HepG2 (cell line): ENCODE measurements at regions not wholly inside any gene's neighbourhood (a gene's known extent, or its start where the extent isn't known, plus 50 kb on each side); places are given as distances from the start of the nearest gene placed in this dataset.

Experiments
- CAMTA2 ChIP-seq: sonication (generic); formaldehyde crosslinking; IDR thresholded peaks from 2 replicates; pipeline ENCODE4 v1.4.0; 2020; ENCODE audit warnings: mild to moderate bottlenecking, missing genetic modification reagents, borderline replicate concordance
- FOXJ3 ChIP-seq: sonication (generic); formaldehyde crosslinking; IDR thresholded peaks from 2 replicates; pipeline ENCODE4 v1.4.0; 2020; ENCODE audit warnings: missing genetic modification reagents, mild to moderate bottlenecking, borderline replicate concordance
- MYNN ChIP-seq: sonication (generic); formaldehyde crosslinking; IDR thresholded peaks from 2 replicates; pipeline ENCODE4 v1.4.0; 2020; ENCODE audit warnings: mild to moderate bottlenecking, low read depth, missing genetic modification reagents
- PAWR ChIP-seq: sonication (generic); formaldehyde crosslinking; IDR thresholded peaks from 2 replicates; pipeline ENCODE4 v1.4.0; 2020; ENCODE audit warnings: missing genetic modification reagents, mild to moderate bottlenecking, borderline replicate concordance
- RFX3 ChIP-seq: IDR thresholded peaks from 2 replicates; pipeline ENCODE4 v1.6.1; 2016; ENCODE audit warnings: missing biosample characterization, missing genetic modification reagents
- ZBTB40 ChIP-seq, 2 experiments: fragments of 450-650 bp in 1 of 2; sonication (generic) in 1 of 2; formaldehyde crosslinking in 1 of 2; IDR thresholded peaks; 2 replicates each; pipeline versions ENCODE4 v1.6.1 to v1.8.0; 2016 to 2022; ENCODE audit warnings: antibody characterized with exemption in 1 of 2, mild to moderate bottlenecking in 1 of 2, missing genetic modification reagents in 1 of 2
- ZEB1 ChIP-seq: IDR thresholded peaks from 2 replicates; pipeline ENCODE4 v1.6.1; 2012; ENCODE audit warnings: mild to moderate bottlenecking, low read depth, inconsistent platforms; ENCODE audit not compliant: insufficient replicate concordance
- ZFP37 ChIP-seq: sonication (generic); formaldehyde crosslinking; IDR thresholded peaks from 2 replicates; pipeline ENCODE4 v1.4.0; 2020; ENCODE audit warnings: missing genetic modification reagents, borderline replicate concordance
- ZFYVE20 ChIP-seq: sonication (generic); formaldehyde crosslinking; IDR thresholded peaks from 2 replicates; pipeline ENCODE4 v1.8.0; 2023; ENCODE audit warnings: low read depth, mild to moderate bottlenecking, moderate library complexity, missing genetic modification reagents, borderline replicate concordance
- ZNF883 ChIP-seq: sonication (generic); formaldehyde crosslinking; IDR thresholded peaks from 2 replicates; pipeline ENCODE4 v1.5.1; 2020; ENCODE audit warnings: mild to moderate bottlenecking, missing genetic modification reagents; ENCODE audit errors: not compliant biosample characterization
- TF ChIP-seq, protein P1 (sequence below): sonication (generic); formaldehyde crosslinking; IDR thresholded peaks from 2 replicates; pipeline ENCODE4 v1.4.0; 2020; ENCODE audit warnings: mild to moderate bottlenecking, missing genetic modification reagents, borderline replicate concordance
- TF ChIP-seq, protein P2 (sequence below): fragments of 450-650 bp; IDR thresholded peaks from 2 replicates; pipeline ENCODE4 v1.6.1; 2016

GRCh38 chr1:65687428-65688214 is 105.1 kb upstream of the PDE4B start (continued):
- TF ChIP-seq, protein P1, sequence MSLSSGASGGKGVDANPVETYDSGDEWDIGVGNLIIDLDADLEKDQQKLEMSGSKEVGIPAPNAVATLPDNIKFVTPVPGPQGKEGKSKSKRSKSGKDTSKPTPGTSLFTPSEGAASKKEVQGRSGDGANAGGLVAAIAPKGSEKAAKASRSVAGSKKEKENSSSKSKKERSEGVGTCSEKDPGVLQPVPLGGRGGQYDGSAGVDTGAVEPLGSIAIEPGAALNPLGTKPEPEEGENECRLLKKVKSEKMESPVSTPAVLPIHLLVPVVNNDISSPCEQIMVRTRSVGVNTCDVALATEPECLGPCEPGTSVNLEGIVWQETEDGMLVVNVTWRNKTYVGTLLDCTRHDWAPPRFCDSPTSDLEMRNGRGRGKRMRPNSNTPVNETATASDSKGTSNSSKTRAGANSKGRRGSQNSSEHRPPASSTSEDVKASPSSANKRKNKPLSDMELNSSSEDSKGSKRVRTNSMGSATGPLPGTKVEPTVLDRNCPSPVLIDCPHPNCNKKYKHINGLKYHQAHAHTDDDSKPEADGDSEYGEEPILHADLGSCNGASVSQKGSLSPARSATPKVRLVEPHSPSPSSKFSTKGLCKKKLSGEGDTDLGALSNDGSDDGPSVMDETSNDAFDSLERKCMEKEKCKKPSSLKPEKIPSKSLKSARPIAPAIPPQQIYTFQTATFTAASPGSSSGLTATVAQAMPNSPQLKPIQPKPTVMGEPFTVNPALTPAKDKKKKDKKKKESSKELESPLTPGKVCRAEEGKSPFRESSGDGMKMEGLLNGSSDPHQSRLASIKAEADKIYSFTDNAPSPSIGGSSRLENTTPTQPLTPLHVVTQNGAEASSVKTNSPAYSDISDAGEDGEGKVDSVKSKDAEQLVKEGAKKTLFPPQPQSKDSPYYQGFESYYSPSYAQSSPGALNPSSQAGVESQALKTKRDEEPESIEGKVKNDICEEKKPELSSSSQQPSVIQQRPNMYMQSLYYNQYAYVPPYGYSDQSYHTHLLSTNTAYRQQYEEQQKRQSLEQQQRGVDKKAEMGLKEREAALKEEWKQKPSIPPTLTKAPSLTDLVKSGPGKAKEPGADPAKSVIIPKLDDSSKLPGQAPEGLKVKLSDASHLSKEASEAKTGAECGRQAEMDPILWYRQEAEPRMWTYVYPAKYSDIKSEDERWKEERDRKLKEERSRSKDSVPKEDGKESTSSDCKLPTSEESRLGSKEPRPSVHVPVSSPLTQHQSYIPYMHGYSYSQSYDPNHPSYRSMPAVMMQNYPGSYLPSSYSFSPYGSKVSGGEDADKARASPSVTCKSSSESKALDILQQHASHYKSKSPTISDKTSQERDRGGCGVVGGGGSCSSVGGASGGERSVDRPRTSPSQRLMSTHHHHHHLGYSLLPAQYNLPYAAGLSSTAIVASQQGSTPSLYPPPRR (CRISPR knock-in tag) = peak; percentile 72; the same call in 1 of the 2 replicates
- TF ChIP-seq CAMTA2 = no peak
- TF ChIP-seq, protein P2, sequence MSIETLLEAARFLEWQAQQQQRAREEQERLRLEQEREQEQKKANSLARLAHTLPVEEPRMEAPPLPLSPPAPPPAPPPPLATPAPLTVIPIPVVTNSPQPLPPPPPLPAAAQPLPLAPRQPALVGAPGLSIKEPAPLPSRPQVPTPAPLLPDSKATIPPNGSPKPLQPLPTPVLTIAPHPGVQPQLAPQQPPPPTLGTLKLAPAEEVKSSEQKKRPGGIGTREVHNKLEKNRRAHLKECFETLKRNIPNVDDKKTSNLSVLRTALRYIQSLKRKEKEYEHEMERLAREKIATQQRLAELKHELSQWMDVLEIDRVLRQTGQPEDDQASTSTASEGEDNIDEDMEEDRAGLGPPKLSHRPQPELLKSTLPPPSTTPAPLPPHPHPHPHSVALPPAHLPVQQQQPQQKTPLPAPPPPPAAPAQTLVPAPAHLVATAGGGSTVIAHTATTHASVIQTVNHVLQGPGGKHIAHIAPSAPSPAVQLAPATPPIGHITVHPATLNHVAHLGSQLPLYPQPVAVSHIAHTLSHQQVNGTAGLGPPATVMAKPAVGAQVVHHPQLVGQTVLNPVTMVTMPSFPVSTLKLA = no peak
- peak; percentile 34 for TF ChIP-seq ZEB1
- no peak for TF ChIP-seq ZFP37 (CRISPR knock-in tag)
- TF ChIP-seq ZNF883 (CRISPR knock-in tag) = no peak
- TF ChIP-seq MYNN (CRISPR knock-in tag) = no peak
- TF ChIP-seq ZBTB40 (IDR thresholded peaks at IDR 0.05) = no peak
- 0 out of 2 replicates have a peak, but pooled peaks have one; percentile 56 for TF ChIP-seq ZBTB40 (CRISPR knock-in tag; IDR thresholded peaks at IDR 0.05)
- no peak; the same call in 1 of the 2 replicates for TF ChIP-seq RFX3 (CRISPR knock-in tag)
- peak; percentile 77; the same call in 1 of the 2 replicates for TF ChIP-seq FOXJ3 (CRISPR knock-in tag)
- TF ChIP-seq ZFYVE20 (CRISPR knock-in tag) = no peak
- TF ChIP-seq PAWR (CRISPR knock-in tag) = no peak
